ENCODE measurements at regions not wholly inside any gene's neighbourhood (a gene's known extent, or its start where the extent isn't known, plus 50 kb on each side); places are given as distances from the start of the nearest gene placed in this dataset.
"Not testable (repeated sequence)": the region's sequence is repeated elsewhere in the genome, so short reads cannot be mapped to it uniquely, and the experiment has no call there.

- 41 to 63% (median 51%) methylated on average over 1 of the region's 1 CpG for WGBS, 4 donors
- Histone ChIP-seq H3K4me1 (no peaks in the 10 kb centered on the region), H3K27me3 (peaks cover 0 to 27% (median 0%) of the 10 kb centered on the region in 9 donors), H3K36me3 (no peaks in the 10 kb centered on the region), H3K9me3 (no peaks in the 10 kb centered on the region), H3K27ac (no peak overlapping the region), H3K4me3 (no peak overlapping the region)
- intact Hi-C loops (cut with DNase I) = no loop called here
- ATAC-seq (no peak), DNase-seq (no peak)
- TF ChIP-seq CTCF (IDR thresholded peaks at IDR 0.05) = no peak
- no peak for TF ChIP-seq POLR2A (IDR thresholded peaks at IDR 0.05)
Observed at GRCh38 chr9:97793067-97793466, 60.0 kb upstream of the FOXE1 start.

GRCh38 chr9:97794666-97795065 lies 58.4 kb upstream of the FOXE1 start:
- Histone ChIP-seq H3K36me3 (no peaks in the 10 kb centered on the region), H3K4me1 (no peaks in the 10 kb centered on the region), H3K27me3 (peaks cover 0 to 36% (median 5%) of the 10 kb centered on the region in 9 donors), H3K9me3 (no peaks in the 10 kb centered on the region), H3K27ac (no peak overlapping the region), H3K4me3 (no peak overlapping the region)
- ATAC-seq = no peak
- no peak for DNase-seq
- intact Hi-C loops (cut with DNase I) = no loop called here
- 84 to 100% (median 88%) methylated on average over 1 of the region's 1 CpG for WGBS, 4 donors
- TF ChIP-seq POLR2A (IDR thresholded peaks at IDR 0.05) = no peak

GRCh38 chr9:97796176-97796575 lies 56.9 kb upstream of the FOXE1 start:
- WGBS, 4 donors = 84 to 96% (median 94%) methylated on average over 6 to 30 of the region's 30 CpGs
- H3K27me3 ChIP-seq = peaks cover 0 to 48% (median 8%) of the 10 kb centered on the region in 9 donors
- intact Hi-C loops (cut with DNase I); H3K4me1 ChIP-seq; ATAC-seq; H3K4me3 ChIP-seq; H3K9me3 ChIP-seq; DNase-seq; H3K36me3 ChIP-seq; H3K27ac ChIP-seq: not testable (repeated sequence)

- no peak for TF ChIP-seq POLR2A (IDR thresholded peaks at IDR 0.05)
- Histone ChIP-seq H3K9me3 (no peaks in the 10 kb centered on the region), H3K27ac (no peak overlapping the region), H3K27me3 (peaks cover 5 to 78% (median 25%) of the 10 kb centered on the region in 9 donors), H3K4me3 (no peak overlapping the region), H3K36me3 (no peaks in the 10 kb centered on the region), H3K4me1 (peaks cover 0 to 11% (median 5%) of the 10 kb centered on the region in 12 donors)
- no peak for DNase-seq
- intact Hi-C loops (cut with DNase I) = loop anchor here in 1 of 10 donors (5.0 kb wide), 1 partner anchor 89 kb away; no protein-coding TSS in a partner anchor
- no peak for ATAC-seq
- WGBS, 4 donors = 70 to 77% (median 76%) methylated on average over 1 of the region's 1 CpG
Observed at GRCh38 chr9:97801180-97801579, 51.8 kb upstream of the FOXE1 start.

GRCh38 chr9:97802276-97802675 lies 50.8 kb upstream of the FOXE1 start:
- ATAC-seq = no peak
- no peak for TF ChIP-seq POLR2A (IDR thresholded peaks at IDR 0.05)
- TF ChIP-seq CTCF (IDR thresholded peaks at IDR 0.05) = no peak
- intact Hi-C loops (cut with DNase I) = loop anchor here in 1 of 10 donors (5.0 kb wide), 1 partner anchor 90 kb away; no protein-coding TSS in a partner anchor

More at GRCh38 chr9:97802276-97802675, 50.8 kb upstream of the FOXE1 start:
- H3K9me3 ChIP-seq = no peaks in the 10 kb centered on the region
- no peak overlapping the region for H3K4me3 ChIP-seq
- no peaks in the 10 kb centered on the region for H3K36me3 ChIP-seq
- no peak for DNase-seq
- peaks cover 5 to 79% (median 25%) of the 10 kb centered on the region in 9 donors for H3K27me3 ChIP-seq
- WGBS, 4 donors = 68 to 76% (median 74%) methylated on average over 6 of the region's 6 CpGs
- no peak overlapping the region for H3K27ac ChIP-seq
- peaks cover 0 to 11% (median 5%) of the 10 kb centered on the region in 12 donors for H3K4me1 ChIP-seq

Data from heart left ventricle (tissue), 16 donors.